ENCODE measurements at regions not wholly inside any gene's neighbourhood (a gene's known extent, or its start where the extent isn't known, plus 50 kb on each side); places are given as distances from the start of the nearest gene placed in this dataset.

GRCh38 chr20:24879875-24880274, 69.2 kb upstream of the CST7 start:
- Histone ChIP-seq H3K9me3 (ENCODE audit: insufficient read depth, low read depth, low read length) (no peaks in the 10 kb centered on the region; the same call in 1 of the 2 replicates), H3K9ac (ENCODE audit: low read depth, low read length, poor library complexity, severe bottlenecking) (no peak overlapping the region)

GRCh38 chr20:24880356-24880755, 68.7 kb upstream of the CST7 start:
- no peak overlapping the region for H3K4me3 ChIP-seq (ENCODE audit: low read length, poor library complexity, severe bottlenecking)
- H3K4me2 ChIP-seq (ENCODE audit: low read depth, low read length, poor library complexity, severe bottlenecking), result no peak overlapping the region
- TF ChIP-seq EZH2phosphoT487 (IDR thresholded peaks at IDR 0.05; ENCODE audit: borderline replicate concordance) (no peak), CTCF (conservative IDR thresholded peaks at IDR 0.05; ENCODE audit: low read length) (no peak)

More at GRCh38 chr20:24879875-24880274, 69.2 kb upstream of the CST7 start:
- Histone ChIP-seq H4K20me1 (ENCODE audit: insufficient read depth, low read length, poor library complexity, severe bottlenecking) (no peaks in the 10 kb centered on the region), H2AFZ (ENCODE audit: low read length) (no peak overlapping the region), H3F3A (ENCODE audit: low read depth) (no peaks in the 10 kb centered on the region), H3K4me2 (ENCODE audit: low read depth, low read length, poor library complexity, severe bottlenecking) (no peak overlapping the region), H3K27me3 (ENCODE audit: insufficient read depth, low read length, poor library complexity, severe bottlenecking) (no peaks in the 10 kb centered on the region), H3K36me3 (ENCODE audit: insufficient read depth, low read length) (no peaks in the 10 kb centered on the region), H3K4me3 (ENCODE audit: low read length, poor library complexity, severe bottlenecking) (no peak overlapping the region), H3K9me2 (replicated peaks; ENCODE audit: low read depth, low read length) (no peaks in the 10 kb centered on the region), H3K4me1 (ENCODE audit: insufficient read depth, low read length, poor library complexity, severe bottlenecking) (no peaks in the 10 kb centered on the region), H3K79me2 (ENCODE audit: insufficient read depth, low read length) (no peaks in the 10 kb centered on the region)
- no peak for TF ChIP-seq CTCF (conservative IDR thresholded peaks at IDR 0.05; ENCODE audit: low read length)
- TF ChIP-seq EZH2phosphoT487 (IDR thresholded peaks at IDR 0.05; ENCODE audit: borderline replicate concordance), result no peak

GRCh38 chr20:24890286-24890685, 58.8 kb upstream of the CST7 start:
- no peak overlapping the region for H3K9ac ChIP-seq (ENCODE audit: low read depth, low read length, poor library complexity, severe bottlenecking)
- H2AFZ ChIP-seq (ENCODE audit: low read length), result no peak overlapping the region
- H3K4me1 ChIP-seq (ENCODE audit: insufficient read depth, low read length, poor library complexity, severe bottlenecking), result no peaks in the 10 kb centered on the region
- no peaks in the 10 kb centered on the region for H3K9me2 ChIP-seq (replicated peaks; ENCODE audit: low read depth, low read length)
- H4K20me1 ChIP-seq (ENCODE audit: insufficient read depth, low read length, poor library complexity, severe bottlenecking), result no peaks in the 10 kb centered on the region
- TF ChIP-seq CTCF (conservative IDR thresholded peaks at IDR 0.05; ENCODE audit: low read length) (no peak), EZH2phosphoT487 (IDR thresholded peaks at IDR 0.05; ENCODE audit: borderline replicate concordance) (no peak)
- no peak overlapping the region for H3K4me3 ChIP-seq (ENCODE audit: low read length, poor library complexity, severe bottlenecking)
- H3K27me3 ChIP-seq (ENCODE audit: insufficient read depth, low read length, poor library complexity, severe bottlenecking), result no peaks in the 10 kb centered on the region
- no peaks in the 10 kb centered on the region for H3K79me2 ChIP-seq (ENCODE audit: insufficient read depth, low read length)
- peaks cover 5% of the 10 kb centered on the region; the same call in 1 of the 2 replicates for H3K9me3 ChIP-seq (ENCODE audit: insufficient read depth, low read depth, low read length)
- no peak overlapping the region for H3K4me2 ChIP-seq (ENCODE audit: low read depth, low read length, poor library complexity, severe bottlenecking)
- H3F3A ChIP-seq (ENCODE audit: low read depth), result no peaks in the 10 kb centered on the region
- H3K36me3 ChIP-seq (ENCODE audit: insufficient read depth, low read length), result no peaks in the 10 kb centered on the region

More at GRCh38 chr20:24880356-24880755, 68.7 kb upstream of the CST7 start:
- Histone ChIP-seq H3K9me2 (replicated peaks; ENCODE audit: low read depth, low read length) (no peaks in the 10 kb centered on the region), H4K20me1 (ENCODE audit: insufficient read depth, low read length, poor library complexity, severe bottlenecking) (no peaks in the 10 kb centered on the region), H3K79me2 (ENCODE audit: insufficient read depth, low read length) (no peaks in the 10 kb centered on the region), H3K36me3 (ENCODE audit: insufficient read depth, low read length) (no peaks in the 10 kb centered on the region), H3K4me1 (ENCODE audit: insufficient read depth, low read length, poor library complexity, severe bottlenecking) (no peaks in the 10 kb centered on the region), H3K27me3 (ENCODE audit: insufficient read depth, low read length, poor library complexity, severe bottlenecking) (no peaks in the 10 kb centered on the region), H3K9me3 (ENCODE audit: insufficient read depth, low read depth, low read length) (no peaks in the 10 kb centered on the region; the same call in 1 of the 2 replicates), H3F3A (ENCODE audit: low read depth) (no peaks in the 10 kb centered on the region), H2AFZ (ENCODE audit: low read length) (no peak overlapping the region), H3K9ac (ENCODE audit: low read depth, low read length, poor library complexity, severe bottlenecking) (no peak overlapping the region)

Data from Loucy (cell line).